Activated effector memory CD4-positive, alpha-beta T cell treated with Interleukin-2 at 50 U/mL for 16 hours (primary cell): ENCODE measurements at regions not wholly inside any gene's neighbourhood (a gene's known extent, or its start where the extent isn't known, plus 50 kb on each side); places are given as distances from the start of the nearest gene placed in this dataset.

ENCODE experiments used
- DNase-seq: peaks from one replicate; pipeline ENCODE4 v3.0.0-alpha.2; 2020

DNA sequence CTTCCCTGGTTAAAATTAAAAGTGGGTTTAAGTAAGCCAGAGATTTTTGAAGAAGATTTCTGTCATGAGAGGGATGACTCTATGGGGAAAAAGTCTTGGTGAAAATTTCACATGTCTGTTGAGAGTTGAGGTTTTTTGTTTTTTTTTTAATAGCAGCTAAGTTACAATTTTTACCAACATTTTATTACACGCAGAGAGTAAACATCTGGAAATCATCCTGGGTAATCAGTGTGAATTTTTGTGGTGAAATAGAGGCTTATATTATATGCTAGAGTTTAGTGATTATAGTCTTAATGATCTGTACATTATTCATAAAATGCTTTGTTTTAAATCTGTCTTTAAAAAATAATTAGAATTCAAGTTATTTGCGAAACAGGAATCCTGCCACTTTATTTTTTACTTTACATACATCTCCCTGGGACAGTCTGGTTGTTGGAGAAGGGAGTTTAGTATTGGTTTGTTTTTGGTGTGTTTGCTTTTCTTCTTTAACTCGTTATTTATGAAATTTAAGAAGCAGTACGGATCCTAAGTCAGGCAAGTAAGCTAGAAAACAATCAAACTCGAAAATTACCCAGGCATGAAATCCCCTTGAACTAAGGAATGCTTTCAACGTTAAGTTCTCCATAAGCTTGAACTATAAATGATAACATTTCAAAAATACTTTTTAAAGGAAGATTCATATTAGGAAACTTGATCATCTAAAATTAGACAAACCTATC, 143.4 kb upstream of the TSC22D2 start:
- no peak for DNase-seq

- no peak for DNase-seq
These were observed 146.1 kb upstream of the TSC22D2 start for GRCh38 chr3:150261958-150262357.

- no peak for DNase-seq
These were observed 146.7 kb upstream of the TSC22D2 start for GRCh38 chr3:150261418-150261817.

GRCh38 chr3:150260398-150260710, 147.7 kb upstream of the TSC22D2 start:
- no peak for DNase-seq

DNA sequence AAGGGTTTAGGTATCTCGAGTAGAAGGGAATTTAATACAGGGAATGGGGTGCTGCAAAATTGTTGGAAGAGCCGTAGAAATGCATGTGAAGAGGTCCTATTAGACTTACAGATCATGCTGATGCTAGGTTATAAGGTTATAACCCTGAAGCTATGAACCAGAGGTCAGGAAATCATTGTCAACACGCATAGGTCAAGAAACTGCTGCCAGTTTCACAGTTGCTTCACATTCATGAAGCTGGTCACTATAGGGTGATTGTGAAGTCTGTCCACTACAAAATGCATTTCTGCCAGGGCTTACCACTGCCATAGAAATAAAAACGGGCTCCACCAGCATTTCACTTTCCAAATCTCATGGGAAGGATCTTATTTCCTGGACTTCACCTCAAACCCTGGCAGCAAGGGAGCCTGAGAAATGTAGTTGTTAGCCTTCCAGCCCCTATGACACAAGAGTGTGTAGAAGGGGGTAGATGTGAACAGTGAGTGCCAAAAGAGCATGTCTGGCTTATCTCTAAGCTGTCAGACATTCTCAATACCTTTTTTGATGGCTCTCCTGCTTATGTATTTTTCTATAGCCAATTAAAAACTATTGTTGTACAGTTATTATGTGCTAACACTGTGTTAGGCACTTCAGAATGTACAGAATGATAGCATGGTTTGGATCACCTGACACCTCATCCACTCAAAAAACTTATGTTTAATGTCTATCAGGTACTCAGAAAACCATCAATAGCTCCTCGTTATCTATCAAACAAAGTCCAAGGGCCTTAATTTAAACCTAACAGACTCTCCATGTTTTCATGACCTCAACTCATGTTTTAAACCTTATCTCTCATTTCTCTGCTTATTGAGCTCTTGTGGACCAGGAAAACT, 148.3 kb upstream of the TSC22D2 start:
- no peak for DNase-seq

DNA sequence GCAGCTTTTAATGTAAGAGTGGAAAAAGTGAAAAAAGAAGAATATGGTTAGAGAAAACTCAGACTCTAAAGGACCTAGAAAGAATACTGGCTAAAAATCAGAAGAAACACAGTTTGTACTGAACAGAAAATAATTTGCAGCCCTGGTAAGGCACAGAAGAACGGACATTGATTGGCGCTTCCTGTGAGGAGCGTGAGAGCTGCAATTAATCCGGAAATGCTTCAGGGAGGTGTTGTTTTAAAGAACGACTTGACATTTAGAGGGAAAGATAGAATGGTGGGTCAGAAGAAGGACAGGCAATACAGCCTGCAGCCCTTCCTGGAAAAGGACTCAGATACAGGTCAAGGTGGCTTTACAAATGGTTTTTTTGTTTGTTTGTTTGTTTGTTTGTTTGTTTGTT, 151.3 kb upstream of the TSC22D2 start:
- DNase-seq: no peak

- DNase-seq: no peak
These were observed 151.8 kb upstream of the TSC22D2 start for GRCh38 chr3:150256318-150256717.

DNA sequence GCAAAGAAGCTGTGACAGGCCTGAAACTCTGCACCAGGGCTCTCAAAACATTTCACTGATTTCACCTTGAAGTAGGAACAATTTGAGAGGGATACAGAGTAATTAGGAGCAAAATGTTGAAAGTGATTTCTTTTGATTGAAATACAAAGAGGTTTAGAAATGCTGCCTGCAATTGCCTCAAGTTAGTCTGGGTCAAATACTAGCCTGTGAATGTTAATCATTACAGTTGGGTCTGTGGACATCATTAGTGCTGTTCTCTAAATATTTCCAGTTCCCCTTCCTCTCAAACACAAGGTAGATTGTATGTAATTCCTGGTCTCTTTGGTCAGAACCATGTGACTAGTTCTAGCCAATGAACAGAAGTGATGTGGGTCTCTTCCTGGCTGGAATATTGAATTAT, 152.3 kb upstream of the TSC22D2 start:
- DNase-seq: no peak

GRCh38 chr3:150255413-150255812, 152.7 kb upstream of the TSC22D2 start:
- DNase-seq: no peak

DNA sequence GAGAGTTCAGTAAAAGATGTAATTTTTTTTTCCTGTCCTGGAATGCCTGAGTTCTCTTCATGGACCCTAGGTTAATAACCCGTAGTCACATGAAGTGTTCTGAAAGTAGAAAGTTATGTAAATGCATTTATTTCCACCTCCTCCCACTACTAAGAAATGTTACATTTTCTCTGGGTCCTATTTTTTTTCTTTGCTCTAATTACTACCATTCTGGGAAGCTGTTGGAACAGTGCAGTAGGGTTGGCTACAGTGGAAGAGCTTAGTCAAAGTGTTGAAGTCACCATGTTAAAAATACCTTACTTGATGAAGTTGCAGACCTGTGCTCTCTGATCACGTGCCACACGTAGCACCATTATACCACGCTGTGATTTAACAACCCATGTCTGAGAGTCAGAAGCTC, 153.8 kb upstream of the TSC22D2 start:
- DNase-seq: no peak

- DNase-seq: no peak
These were observed 154.5 kb upstream of the TSC22D2 start for GRCh38 chr3:150253622-150254021.

GRCh38 chr3:150252462-150252861, 155.6 kb upstream of the TSC22D2 start:
- no peak for DNase-seq

- DNase-seq: no peak
These were observed 156.7 kb upstream of the TSC22D2 start for GRCh38 chr3:150251187-150252062.

DNA sequence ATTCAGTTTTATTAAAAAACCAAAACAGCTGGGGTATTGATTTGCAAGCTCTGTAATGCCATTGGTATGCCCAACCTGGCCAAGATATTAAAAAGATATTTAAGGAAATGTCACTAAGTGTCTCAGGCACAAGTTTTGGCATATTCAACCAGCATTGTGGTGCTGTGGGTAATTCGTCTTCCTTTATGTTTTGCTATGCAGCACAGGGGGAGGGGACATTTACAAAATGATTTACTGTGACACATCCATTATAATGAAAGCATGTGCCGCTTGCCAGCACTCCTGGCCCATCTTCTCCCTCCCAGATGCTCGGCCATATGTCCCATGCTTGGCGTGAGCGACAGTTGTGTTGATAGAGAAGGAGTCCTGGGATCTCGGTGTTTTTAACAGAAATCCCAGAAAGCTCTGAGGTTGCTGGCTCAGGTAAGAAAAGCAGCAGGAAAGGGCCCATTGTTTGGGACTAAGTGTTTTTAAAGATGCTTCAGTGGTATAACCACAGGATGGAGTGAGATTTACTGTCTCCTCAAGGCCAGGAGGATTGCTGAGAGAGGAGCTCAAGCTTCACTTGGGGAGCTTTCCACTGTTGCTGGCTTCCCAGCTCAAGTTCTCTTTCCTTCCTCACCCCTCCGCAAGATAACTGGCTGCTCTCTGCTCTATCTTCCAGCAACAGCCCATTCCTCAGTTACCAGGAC, 158.2 kb upstream of the TSC22D2 start:
- DNase-seq: no peak

DNA sequence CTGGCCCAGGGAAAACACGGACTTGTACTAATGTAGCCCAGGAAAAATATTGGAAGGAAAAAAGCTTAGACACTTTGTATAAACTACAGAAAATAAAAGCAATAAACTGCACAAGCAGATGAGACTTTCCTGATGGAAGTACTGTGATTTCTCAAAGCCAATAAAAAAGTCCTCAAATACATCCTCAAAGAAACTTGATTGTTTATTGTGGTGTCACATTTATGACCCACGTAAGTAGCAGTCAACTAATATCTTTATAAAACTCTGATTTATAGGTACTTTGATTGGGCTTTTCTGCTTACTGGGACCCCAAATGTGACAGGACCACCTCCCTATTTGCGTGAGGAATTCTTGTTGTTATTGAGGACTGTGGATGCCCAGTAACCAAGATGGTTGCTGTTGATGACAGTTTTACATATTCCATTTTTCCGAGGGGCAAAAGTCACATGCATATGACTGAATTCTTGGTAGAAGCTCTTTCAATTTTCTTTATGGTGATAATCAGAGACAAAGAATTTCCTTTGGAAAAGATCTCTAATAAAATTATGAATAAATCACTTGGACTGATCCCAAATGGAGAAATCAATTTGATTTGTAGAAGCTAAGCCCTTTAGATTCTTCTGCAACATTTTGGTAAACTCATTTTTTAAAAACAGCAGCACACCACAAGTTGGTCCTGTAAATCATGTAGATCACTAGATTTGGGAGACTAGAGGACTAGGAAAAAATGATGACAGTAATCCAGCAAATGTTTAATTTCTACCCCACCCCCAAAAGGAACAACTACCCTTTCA, 159.0 kb upstream of the TSC22D2 start:
- DNase-seq: no peak

DNA sequence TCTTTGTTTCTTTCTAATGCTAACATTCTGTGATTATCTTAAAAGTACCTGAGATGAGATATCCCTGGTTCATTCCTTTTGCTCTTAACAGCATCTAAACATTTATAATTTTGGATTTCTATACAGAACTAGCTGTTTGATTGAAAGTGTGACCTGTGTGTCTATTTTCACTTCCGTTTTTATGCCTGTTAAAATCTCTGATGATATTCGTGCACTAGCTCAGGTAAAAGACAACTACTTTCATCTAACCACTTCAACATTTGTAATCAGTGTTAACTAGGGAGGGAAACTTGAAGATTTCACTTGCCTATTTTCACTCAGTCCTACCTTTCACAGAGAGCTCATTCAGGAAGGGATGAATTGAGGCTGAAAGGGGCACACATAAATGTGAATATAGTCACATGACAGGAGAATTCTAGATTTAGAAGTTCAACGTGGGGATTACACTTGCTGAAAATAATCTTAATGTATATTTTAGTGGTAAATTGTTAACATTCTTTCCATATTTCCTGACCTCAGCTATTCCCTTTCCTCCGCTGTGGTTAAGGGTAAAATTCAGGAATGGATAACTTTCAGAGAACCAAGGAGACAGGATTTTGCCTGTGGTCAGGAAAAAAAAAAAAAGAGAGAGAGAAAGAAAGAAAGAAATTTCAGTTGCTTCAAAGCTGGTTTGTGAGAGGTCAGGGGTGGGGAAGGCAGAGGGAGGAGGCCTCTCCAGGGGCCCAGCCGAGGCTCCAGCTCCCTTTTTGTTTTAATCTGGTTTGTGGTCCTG, 159.8 kb upstream of the TSC22D2 start:
- DNase-seq: no peak

- no peak for DNase-seq
These were observed 160.7 kb upstream of the TSC22D2 start for GRCh38 chr3:150247441-150247840.

DNA sequence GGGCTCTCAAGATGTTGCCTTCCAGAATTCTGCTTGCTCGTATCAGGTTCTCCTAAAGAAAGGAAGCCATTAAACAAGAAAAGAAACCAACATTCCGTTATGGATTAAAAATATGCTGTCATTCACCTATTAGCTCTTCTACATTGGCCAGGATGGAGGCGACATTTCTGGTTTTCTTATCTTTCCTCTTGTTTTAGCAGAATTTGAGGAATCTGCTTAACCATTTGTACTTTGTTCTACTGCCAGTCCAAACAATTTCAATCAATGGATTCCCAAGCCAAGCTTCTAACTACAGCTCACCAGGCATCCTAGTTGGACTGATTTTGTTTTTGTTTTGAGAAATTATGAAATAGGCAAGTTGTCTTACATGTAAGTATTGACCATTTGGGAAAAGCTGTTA, 164.6 kb upstream of the TSC22D2 start:
- no peak for DNase-seq

DNA sequence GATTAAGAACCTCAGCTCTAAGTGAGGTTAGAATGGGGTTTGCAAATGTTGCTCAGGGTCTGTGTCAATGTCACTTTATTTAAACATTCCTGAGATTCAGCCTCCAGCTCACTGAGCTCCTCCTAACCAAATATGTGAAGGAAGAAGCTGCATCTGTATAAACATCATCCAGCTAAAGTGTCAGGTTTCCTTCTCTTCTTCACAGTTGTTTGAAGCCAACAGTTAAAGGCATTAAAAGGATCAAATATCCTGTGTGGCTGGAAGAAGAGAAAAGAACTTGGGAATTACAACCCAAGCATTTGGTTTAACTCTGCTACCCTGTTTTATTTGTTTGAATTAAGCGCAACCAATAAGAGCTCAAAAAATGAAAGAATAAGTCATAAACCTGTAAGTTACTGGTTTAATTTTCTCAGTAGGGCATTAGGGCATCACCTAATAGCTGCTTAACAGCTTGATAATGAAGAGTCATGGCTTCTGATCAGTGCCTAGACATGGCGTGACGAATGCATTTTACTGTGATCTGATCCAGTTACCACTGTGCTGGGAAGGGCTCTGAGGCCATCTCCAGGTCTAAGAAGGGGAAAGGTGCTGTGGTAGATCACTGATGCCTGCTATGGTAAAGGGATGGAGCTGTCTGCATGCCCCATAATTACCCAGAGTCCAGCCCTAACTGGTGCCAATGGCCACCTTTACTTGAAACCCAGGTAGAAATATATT, 165.7 kb upstream of the TSC22D2 start:
- no peak for DNase-seq

GRCh38 chr3:150240891-150241290, 167.2 kb upstream of the TSC22D2 start:
- DNase-seq: no peak

DNA sequence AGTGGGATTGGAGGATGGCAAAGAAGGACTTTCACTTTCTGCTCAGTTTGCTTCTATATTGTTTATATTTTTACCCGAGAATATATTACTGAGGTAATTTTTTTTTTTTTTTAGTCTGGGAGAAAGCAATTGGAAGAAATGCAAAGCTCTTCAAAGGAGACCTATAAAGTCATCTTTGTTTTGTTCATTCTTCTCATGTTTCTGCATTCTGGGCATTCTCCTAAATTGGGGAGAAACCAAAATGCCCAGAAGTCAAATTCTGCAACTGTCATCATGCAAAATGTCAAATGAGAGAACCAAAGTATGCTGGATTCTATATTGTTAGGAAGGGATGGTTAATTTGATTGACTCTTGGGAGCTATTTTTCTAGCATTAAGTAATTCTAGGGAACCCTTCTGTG, 168.3 kb upstream of the TSC22D2 start:
- no peak for DNase-seq
